ENCODE measurements at regions not wholly inside any gene's neighbourhood (a gene's known extent, or its start where the extent isn't known, plus 50 kb on each side); places are given as distances from the start of the nearest gene placed in this dataset.

DNA sequence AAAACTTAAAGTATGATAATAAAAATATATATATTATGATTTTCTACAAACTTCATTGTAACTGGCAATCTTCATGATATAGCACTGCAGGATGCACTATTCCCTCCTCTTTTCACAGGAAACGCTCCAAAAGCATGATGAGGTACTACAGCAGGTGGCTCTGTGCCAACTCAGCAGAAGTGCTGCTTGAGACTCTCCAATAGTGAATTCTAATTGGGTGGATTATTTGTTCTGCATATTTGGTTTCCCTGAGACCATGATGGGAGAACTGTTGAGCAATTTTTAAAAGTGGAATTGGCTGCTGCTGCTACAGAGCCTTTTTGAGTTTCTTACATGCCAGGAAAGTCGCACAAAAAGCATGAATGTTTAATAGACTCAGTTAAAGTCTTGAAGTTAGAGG is 1782.4 kb upstream of the PCDH20 start:
- TF ChIP-seq, protein P1, sequence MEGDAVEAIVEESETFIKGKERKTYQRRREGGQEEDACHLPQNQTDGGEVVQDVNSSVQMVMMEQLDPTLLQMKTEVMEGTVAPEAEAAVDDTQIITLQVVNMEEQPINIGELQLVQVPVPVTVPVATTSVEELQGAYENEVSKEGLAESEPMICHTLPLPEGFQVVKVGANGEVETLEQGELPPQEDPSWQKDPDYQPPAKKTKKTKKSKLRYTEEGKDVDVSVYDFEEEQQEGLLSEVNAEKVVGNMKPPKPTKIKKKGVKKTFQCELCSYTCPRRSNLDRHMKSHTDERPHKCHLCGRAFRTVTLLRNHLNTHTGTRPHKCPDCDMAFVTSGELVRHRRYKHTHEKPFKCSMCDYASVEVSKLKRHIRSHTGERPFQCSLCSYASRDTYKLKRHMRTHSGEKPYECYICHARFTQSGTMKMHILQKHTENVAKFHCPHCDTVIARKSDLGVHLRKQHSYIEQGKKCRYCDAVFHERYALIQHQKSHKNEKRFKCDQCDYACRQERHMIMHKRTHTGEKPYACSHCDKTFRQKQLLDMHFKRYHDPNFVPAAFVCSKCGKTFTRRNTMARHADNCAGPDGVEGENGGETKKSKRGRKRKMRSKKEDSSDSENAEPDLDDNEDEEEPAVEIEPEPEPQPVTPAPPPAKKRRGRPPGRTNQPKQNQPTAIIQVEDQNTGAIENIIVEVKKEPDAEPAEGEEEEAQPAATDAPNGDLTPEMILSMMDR (IDR thresholded peaks at IDR 0.05), result no peak
- TF ChIP-seq POLR2A (IDR thresholded peaks at IDR 0.05), result no peak
